RWPE2 (cell line): ENCODE measurements at regions not wholly inside any gene's neighbourhood (a gene's known extent, or its start where the extent isn't known, plus 50 kb on each side); places are given as distances from the start of the nearest gene placed in this dataset.

ENCODE experiments used
- ATAC-seq: fragments of 200-7000 bp; cut with Tn5 transposase; 3 replicates; pipeline ENCODE4 v1.9.1; 2021; ENCODE audit warnings: low read depth
- DNase-seq: peaks from one replicate; pipeline ENCODE4 v3.0.0-alpha.2; 2020; ENCODE audit warnings: low spot score
- H3K27ac ChIP-seq: fragments of 450-650 bp; 2 replicates; pipeline ENCODE4 v1.5.1; 2017; ENCODE audit warnings: mild to moderate bottlenecking; ENCODE audit not compliant: poor library complexity, severe bottlenecking
- H3K27me3 ChIP-seq: fragments of 250-450 bp; sonication (Bioruptor Pico); 2 replicates; pipeline ENCODE4 v1.5.1; 2021; ENCODE audit warnings: mild to moderate bottlenecking, moderate library complexity; ENCODE audit not compliant: insufficient read depth, poor library complexity, severe bottlenecking
- H3K36me3 ChIP-seq: fragments of 250-450 bp; sonication (Bioruptor Pico); 2 replicates; pipeline ENCODE4 v1.5.1; 2020; ENCODE audit warnings: low read depth, mild to moderate bottlenecking, moderate library complexity
- H3K4me1 ChIP-seq: fragments of 250-450 bp; sonication (Bioruptor Pico); 2 replicates; pipeline ENCODE4 v1.5.1; 2021; ENCODE audit warnings: mild to moderate bottlenecking, moderate library complexity; ENCODE audit not compliant: insufficient read depth, poor library complexity, severe bottlenecking
- H3K4me3 ChIP-seq: fragments of 250-450 bp; sonication (Bioruptor Pico); 2 replicates; pipeline ENCODE4 v1.5.1; 2021; ENCODE audit warnings: mild to moderate bottlenecking, moderate library complexity; ENCODE audit not compliant: severe bottlenecking
- H3K9me3 ChIP-seq: fragments of 250-450 bp; sonication (Bioruptor Pico); 2 replicates; pipeline ENCODE4 v1.5.1; 2021; ENCODE audit warnings: mild to moderate bottlenecking, moderate library complexity; ENCODE audit not compliant: severe bottlenecking
- CTCF ChIP-seq: fragments of 450-650 bp; IDR thresholded peaks from one replicate; pipeline ENCODE4 v1.5.1; 2017; ENCODE audit warnings: mild to moderate bottlenecking, moderate library complexity; ENCODE audit not compliant: poor library complexity, severe bottlenecking

- no peak for ATAC-seq
- no peaks in the 10 kb centered on the region for H3K36me3 ChIP-seq
- no peak overlapping the region for H3K4me3 ChIP-seq
- H3K4me1 ChIP-seq: peaks cover 24% of the 10 kb centered on the region
- TF ChIP-seq CTCF: no peak
- H3K27me3 ChIP-seq: no peaks in the 10 kb centered on the region
- no peak overlapping the region for H3K27ac ChIP-seq
- DNase-seq: no peak
- no peaks in the 10 kb centered on the region for H3K9me3 ChIP-seq
These were observed 393.9 kb downstream of the ARHGEF28 start for GRCh38 chr5:74019923-74020322.

GRCh38 chr5:74017786-74018211 lies 391.8 kb downstream of the ARHGEF28 start:
- no peak for TF ChIP-seq CTCF
- ATAC-seq: peak; percentile 89
- Histone ChIP-seq H3K4me1 (peaks cover 24% of the 10 kb centered on the region), H3K4me3 (no peak overlapping the region), H3K27me3 (no peaks in the 10 kb centered on the region), H3K27ac (peak overlapping the region; percentile 95), H3K36me3 (no peaks in the 10 kb centered on the region), H3K9me3 (no peaks in the 10 kb centered on the region)
- DNase-seq: peak; percentile 93

- Histone ChIP-seq H3K9me3 (no peaks in the 10 kb centered on the region), H3K36me3 (no peaks in the 10 kb centered on the region), H3K4me3 (no peak overlapping the region), H3K27ac (peak overlapping the region; percentile 95), H3K27me3 (no peaks in the 10 kb centered on the region), H3K4me1 (peaks cover 24% of the 10 kb centered on the region)
- peak; percentile 9 for TF ChIP-seq CTCF
- DNase-seq (peak; percentile 95), ATAC-seq (peak; percentile 85)
These were observed 391.1 kb downstream of the ARHGEF28 start for GRCh38 chr5:74017112-74017511.

- Histone ChIP-seq H3K9me3 (no peaks in the 10 kb centered on the region), H3K27me3 (no peaks in the 10 kb centered on the region), H3K36me3 (no peaks in the 10 kb centered on the region), H3K4me3 (no peak overlapping the region), H3K27ac (peak overlapping the region; percentile 95), H3K4me1 (peaks cover 24% of the 10 kb centered on the region)
- ATAC-seq (no peak), DNase-seq (no peak)
- peak; percentile 25 for TF ChIP-seq CTCF
These were observed 390.4 kb downstream of the ARHGEF28 start for GRCh38 chr5:74016373-74016772.

- DNase-seq (no peak), ATAC-seq (no peak)
- Histone ChIP-seq H3K36me3 (no peaks in the 10 kb centered on the region), H3K4me3 (no peak overlapping the region), H3K9me3 (no peaks in the 10 kb centered on the region), H3K27ac (no peak overlapping the region), H3K4me1 (peaks cover 24% of the 10 kb centered on the region), H3K27me3 (no peaks in the 10 kb centered on the region)
- TF ChIP-seq CTCF: no peak
These were observed 389.7 kb downstream of the ARHGEF28 start for GRCh38 chr5:74015716-74016115.
